ENCODE measurements at regions not wholly inside any gene's neighbourhood (a gene's known extent, or its start where the extent isn't known, plus 50 kb on each side); places are given as distances from the start of the nearest gene placed in this dataset.

DNA sequence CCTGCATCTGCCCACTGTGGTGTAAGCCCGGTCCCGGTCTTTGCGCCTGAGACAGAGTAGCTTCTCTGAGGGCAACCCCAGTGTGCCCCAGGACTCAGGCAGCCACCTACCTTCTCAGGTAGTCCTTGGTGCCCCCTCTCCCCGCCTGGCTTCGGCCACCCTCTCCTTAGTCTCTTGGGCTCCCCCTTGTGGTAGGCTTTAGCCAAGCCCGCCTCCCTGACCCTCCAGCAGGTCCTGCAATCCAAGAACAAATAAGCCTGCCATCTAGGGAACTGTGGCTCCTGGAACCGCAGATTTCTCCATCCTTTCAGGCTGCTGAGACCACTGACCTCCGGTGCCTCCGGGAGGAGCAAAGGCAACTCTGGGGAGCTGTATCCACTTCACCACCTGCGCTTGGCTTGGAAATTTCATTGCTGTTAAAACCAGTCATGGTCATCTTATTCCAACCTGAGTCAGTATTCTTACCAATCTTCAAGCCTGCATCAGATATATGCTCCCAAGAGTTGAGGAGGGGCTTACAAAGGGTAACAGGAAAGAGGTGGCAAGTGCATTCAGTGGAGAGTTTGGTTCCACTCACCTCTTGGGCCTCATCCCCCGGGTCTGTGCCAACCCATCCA is 52.8 kb upstream of the TENM4 start:
- Histone ChIP-seq H3K4me1 (ENCODE audit: insufficient read depth, low read length) (peaks cover 3% of the 10 kb centered on the region; the same call in 1 of the 2 replicates), H3K9me3 (ENCODE audit: control insufficient read depth, insufficient read depth, low read length) (peaks cover 2% of the 10 kb centered on the region; the same call in 1 of the 2 replicates), H3K36me3 (ENCODE audit: insufficient read depth, low read length) (no peaks in the 10 kb centered on the region), H3K9ac (ENCODE audit: low read depth, low read length) (no peak overlapping the region)

DNA sequence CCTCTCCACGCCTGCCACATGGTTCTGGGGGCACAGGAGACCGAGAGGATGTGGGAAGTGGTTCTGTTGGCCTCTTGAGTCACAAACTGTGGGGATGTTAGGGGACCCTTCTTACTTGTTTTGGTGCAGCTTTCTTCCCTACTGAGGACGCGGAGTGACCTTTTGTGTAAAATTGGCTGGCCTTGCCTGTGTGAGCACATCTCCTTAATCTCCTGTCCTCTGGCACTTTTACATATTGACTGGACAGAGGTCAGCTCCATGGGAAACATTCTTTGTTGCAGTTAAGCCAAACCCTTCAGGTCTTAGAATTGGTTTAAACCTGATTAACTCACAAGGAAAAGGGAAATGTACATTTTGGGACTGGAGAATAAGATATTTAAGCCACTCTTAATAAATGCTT is 51.2 kb upstream of the TENM4 start:
- no peaks in the 10 kb centered on the region for H3K36me3 ChIP-seq (ENCODE audit: insufficient read depth, low read length)
- H3K9me3 ChIP-seq (ENCODE audit: control insufficient read depth, insufficient read depth, low read length): no peaks in the 10 kb centered on the region
- H3K9ac ChIP-seq (ENCODE audit: low read depth, low read length): no peak overlapping the region
- peaks cover 3% of the 10 kb centered on the region; the same call in 1 of the 2 replicates for H3K4me1 ChIP-seq (ENCODE audit: insufficient read depth, low read length)

All from ES-I3 (cell line).